PC-3 (cell line): ENCODE measurements at regions not wholly inside any gene's neighbourhood (a gene's known extent, or its start where the extent isn't known, plus 50 kb on each side); places are given as distances from the start of the nearest gene placed in this dataset.

Source experiments
- EZH2 ChIP-seq: fragments of 300-600 bp; sonication (generic); IDR thresholded peaks from one replicate; pipeline ENCODE4 v1.6.1; 2017; ENCODE audit warnings: antibody characterized with exemption, mild to moderate bottlenecking, low read length; ENCODE audit not compliant: unreplicated experiment
- EZH2phosphoT487 ChIP-seq: fragments of 300-600 bp; sonication (generic); IDR thresholded peaks from 2 replicates; pipeline ENCODE4 v1.6.1; 2018; ENCODE audit warnings: mild to moderate bottlenecking, antibody characterized with exemption, low read length, borderline replicate concordance

GRCh38 chr4:153045111-153045982 lies 109.2 kb downstream of the FHDC1 start:
- TF ChIP-seq EZH2phosphoT487 = no peak
- no peak for TF ChIP-seq EZH2
